ENCODE measurements at regions not wholly inside any gene's neighbourhood (a gene's known extent, or its start where the extent isn't known, plus 50 kb on each side); places are given as distances from the start of the nearest gene placed in this dataset.

GRCh38 chr6:97815301-97815812 is 532.3 kb upstream of the MMS22L start:
- no peak for TF ChIP-seq POLR2A (IDR thresholded peaks at IDR 0.05; ENCODE audit: low read length)
- no peak for TF ChIP-seq GATA1 (IDR thresholded peaks at IDR 0.05; ENCODE audit: low read depth, low read length)
